ENCODE measurements at regions not wholly inside any gene's neighbourhood (a gene's known extent, or its start where the extent isn't known, plus 50 kb on each side); places are given as distances from the start of the nearest gene placed in this dataset.

GRCh38 chr7:156533420-156533819 lies 107.2 kb upstream of the RNF32 start:
- TF ChIP-seq CTCF (IDR thresholded peaks at IDR 0.05 in 4 of 5, conservative IDR thresholded peaks at IDR 0.05 in 1 of 5) (no peak), POLR2A (IDR thresholded peaks at IDR 0.05) (no peak)

Measured in gastrocnemius medialis (tissue), 4 donors.